GM21390 (cell line): ENCODE measurements at regions not wholly inside any gene's neighbourhood (a gene's known extent, or its start where the extent isn't known, plus 50 kb on each side); places are given as distances from the start of the nearest gene placed in this dataset.

Experiments
- ATAC-seq: cut with Tn5 transposase; IDR thresholded peaks from one replicate; pipeline ENCODE4 v1.9.1; 2021; ENCODE audit not compliant: unreplicated experiment

GRCh38 chr11:129292092-129292491 lies 83.6 kb upstream of the BARX2 start:
- no peak for ATAC-seq

GRCh38 chr11:129291546-129291945 lies 84.1 kb upstream of the BARX2 start:
- ATAC-seq, result no peak

GRCh38 chr11:129290966-129291365 lies 84.7 kb upstream of the BARX2 start:
- no peak for ATAC-seq

GRCh38 chr11:129289350-129290040 lies 86.2 kb upstream of the BARX2 start:
- no peak for ATAC-seq

- ATAC-seq, result no peak
These were observed 87.7 kb upstream of the BARX2 start for GRCh38 chr11:129287920-129288319.

- ATAC-seq, result no peak
These were observed 88.8 kb upstream of the BARX2 start for GRCh38 chr11:129286813-129287212.

- no peak for ATAC-seq
These were observed 90.3 kb upstream of the BARX2 start for GRCh38 chr11:129285402-129285786.

GRCh38 chr11:129283141-129283540 lies 91.0 kb upstream of the ARHGAP32 start:
- ATAC-seq, result no peak

GRCh38 chr11:129282634-129283033 lies 90.5 kb upstream of the ARHGAP32 start:
- ATAC-seq, result no peak

- ATAC-seq, result no peak
These were observed 89.6 kb upstream of the ARHGAP32 start for GRCh38 chr11:129281471-129282415.

GRCh38 chr11:129280027-129280811 lies 88.1 kb upstream of the ARHGAP32 start:
- ATAC-seq, result no peak

- ATAC-seq, result peak; percentile 72
These were observed 87.4 kb upstream of the ARHGAP32 start for GRCh38 chr11:129279326-129280026.

GRCh38 chr11:129278586-129279319 lies 86.6 kb upstream of the ARHGAP32 start:
- ATAC-seq, result no peak

GRCh38 chr11:129277198-129277843 lies 85.2 kb upstream of the ARHGAP32 start:
- ATAC-seq, result no peak

GRCh38 chr11:129275828-129276227 lies 83.7 kb upstream of the ARHGAP32 start:
- ATAC-seq, result no peak

GRCh38 chr11:129273944-129274711 lies 82.0 kb upstream of the ARHGAP32 start:
- ATAC-seq, result no peak

- no peak for ATAC-seq
These were observed 81.2 kb upstream of the ARHGAP32 start for GRCh38 chr11:129273322-129273721.

- no peak for ATAC-seq
These were observed 78.9 kb upstream of the ARHGAP32 start for GRCh38 chr11:129271030-129271429.

- no peak for ATAC-seq
These were observed 78.3 kb upstream of the ARHGAP32 start for GRCh38 chr11:129270446-129270845.
